Testis (tissue), 2 donors: ENCODE measurements at regions not wholly inside any gene's neighbourhood (a gene's known extent, or its start where the extent isn't known, plus 50 kb on each side); places are given as distances from the start of the nearest gene placed in this dataset.

ENCODE experiments used
- CTCF ChIP-seq, 3 experiments: fragments of 450-650 bp in 2 of 3; fragments of 200-600 bp in 1 of 3; sonication (generic) in 1 of 3; IDR thresholded peaks; one replicate each; pipeline ENCODE4 v1.5.1; 2016 to 2019; ENCODE audit warnings: antibody characterized with exemption in 3 of 3, mild to moderate bottlenecking in 2 of 3, moderate library complexity in 1 of 3
- POLR2A ChIP-seq: fragments of 450-650 bp; IDR thresholded peaks from one replicate; pipeline ENCODE4 v1.6.1; 2017; ENCODE audit warnings: antibody characterized with exemption, mild to moderate bottlenecking, moderate library complexity

GRCh38 chr15:96553006-96553405 is 222.5 kb downstream of the NR2F2 start:
- TF ChIP-seq CTCF (IDR thresholded peaks at IDR 0.05) = no peak
- TF ChIP-seq POLR2A = no peak
